H4 (cell line): ENCODE measurements at regions not wholly inside any gene's neighbourhood (a gene's known extent, or its start where the extent isn't known, plus 50 kb on each side); places are given as distances from the start of the nearest gene placed in this dataset.

Experiments used
- DNase-seq: peaks from one replicate; pipeline ENCODE4 v3.0.0-alpha.2; 2015; ENCODE audit warnings: low spot score

DNA sequence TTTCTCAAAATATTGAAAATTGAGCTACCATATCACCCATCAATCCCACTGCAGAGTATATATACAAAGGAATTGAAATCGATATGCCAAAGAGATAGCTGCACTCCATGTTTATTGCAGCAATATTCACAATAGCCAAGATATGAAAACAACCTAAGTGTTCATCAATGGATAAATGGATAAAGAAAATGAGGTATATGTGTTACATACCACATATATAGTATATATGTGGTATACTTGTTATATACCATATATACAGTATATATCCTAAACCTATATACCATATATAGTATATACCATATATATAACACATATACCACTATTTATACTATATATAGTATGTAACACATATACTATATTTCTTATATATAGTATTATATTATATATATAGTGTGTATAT, 313.3 kb downstream of the ZNF608 start:
- no peak for DNase-seq

- DNase-seq = no peak
These were observed 324.9 kb downstream of the ZNF608 start for GRCh38 chr5:124421584-124421983.

DNA sequence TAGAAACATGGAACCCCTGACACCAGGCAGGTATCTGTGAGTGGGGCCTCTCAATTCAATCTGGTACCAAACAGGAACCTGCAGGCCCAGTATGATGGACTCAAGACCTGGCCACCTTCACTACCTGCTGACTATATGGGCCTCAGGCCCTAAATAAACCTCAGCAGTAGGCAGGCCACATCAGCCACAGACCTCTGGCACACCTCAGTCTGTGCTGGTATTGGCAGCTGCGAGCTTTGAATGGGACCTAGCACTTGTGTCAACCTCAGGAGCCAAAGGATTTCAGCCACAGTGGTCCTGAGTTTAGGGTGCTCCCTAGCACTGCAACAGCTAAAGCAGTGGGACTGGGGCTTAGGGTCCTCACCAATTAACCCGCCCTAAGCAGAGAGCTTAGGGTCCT, 325.5 kb downstream of the ZNF608 start:
- DNase-seq = no peak

DNA sequence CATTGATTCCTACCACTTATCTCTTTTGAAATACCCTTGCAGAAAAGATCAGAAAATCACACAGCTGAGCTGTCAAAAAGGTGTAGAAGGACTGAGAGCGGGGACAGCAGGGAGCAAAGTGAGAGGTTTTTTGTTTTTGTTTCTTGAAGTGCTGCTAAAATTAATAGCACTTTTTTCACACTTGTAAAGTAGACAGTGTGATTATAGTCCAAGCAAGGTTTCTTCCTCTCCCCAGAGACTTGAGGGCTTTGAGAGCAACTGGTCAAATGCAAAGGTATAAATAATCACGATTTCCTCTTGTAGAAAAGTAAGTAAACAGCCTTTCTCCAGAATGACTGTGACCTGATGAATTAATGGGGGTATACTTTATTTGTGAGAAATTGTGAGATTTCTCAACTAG, 326.9 kb downstream of the ZNF608 start:
- DNase-seq = no peak

DNA sequence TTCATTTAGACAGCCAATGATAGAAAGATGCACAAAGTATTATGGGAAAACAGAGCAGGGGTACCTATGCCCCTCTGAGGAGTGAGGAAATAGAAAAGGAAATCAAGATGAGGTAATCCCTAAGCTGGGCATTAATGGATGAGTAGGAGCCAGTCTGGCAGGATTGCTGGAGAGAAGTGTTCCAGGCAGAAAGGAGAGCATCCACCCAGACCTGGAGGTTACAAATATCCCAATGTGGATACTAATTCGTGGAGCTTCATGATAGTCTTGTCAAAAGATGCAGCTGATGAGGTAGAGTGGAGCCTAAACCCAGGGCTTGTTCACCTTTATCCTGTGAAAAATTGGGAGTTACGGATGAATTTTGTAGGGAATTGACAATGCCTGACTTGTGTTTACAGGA, 328.0 kb downstream of the ZNF608 start:
- DNase-seq = no peak

- no peak for DNase-seq
These were observed 329.2 kb downstream of the ZNF608 start for GRCh38 chr5:124417196-124417595.

GRCh38 chr5:124416627-124417026, 329.8 kb downstream of the ZNF608 start:
- DNase-seq = no peak

DNA sequence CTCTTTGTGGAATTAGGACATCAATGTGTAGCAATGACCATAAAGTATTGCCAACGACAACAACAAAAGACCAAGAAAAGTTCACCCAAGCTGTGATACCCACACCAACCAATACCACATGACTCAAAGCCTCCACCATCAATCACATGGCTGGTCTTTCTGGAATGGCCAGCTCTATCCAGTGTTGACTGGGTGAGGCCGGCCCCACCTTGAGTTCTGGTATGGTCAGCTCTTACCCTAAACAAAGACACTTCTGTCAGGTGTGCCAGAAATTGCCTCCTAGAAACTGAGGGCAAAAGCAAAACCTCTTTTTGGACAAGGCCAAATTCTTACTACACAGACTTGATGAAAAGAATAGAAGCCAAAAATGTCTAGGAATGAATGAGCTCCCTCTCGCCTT, 331.5 kb downstream of the ZNF608 start:
- no peak for DNase-seq

DNA sequence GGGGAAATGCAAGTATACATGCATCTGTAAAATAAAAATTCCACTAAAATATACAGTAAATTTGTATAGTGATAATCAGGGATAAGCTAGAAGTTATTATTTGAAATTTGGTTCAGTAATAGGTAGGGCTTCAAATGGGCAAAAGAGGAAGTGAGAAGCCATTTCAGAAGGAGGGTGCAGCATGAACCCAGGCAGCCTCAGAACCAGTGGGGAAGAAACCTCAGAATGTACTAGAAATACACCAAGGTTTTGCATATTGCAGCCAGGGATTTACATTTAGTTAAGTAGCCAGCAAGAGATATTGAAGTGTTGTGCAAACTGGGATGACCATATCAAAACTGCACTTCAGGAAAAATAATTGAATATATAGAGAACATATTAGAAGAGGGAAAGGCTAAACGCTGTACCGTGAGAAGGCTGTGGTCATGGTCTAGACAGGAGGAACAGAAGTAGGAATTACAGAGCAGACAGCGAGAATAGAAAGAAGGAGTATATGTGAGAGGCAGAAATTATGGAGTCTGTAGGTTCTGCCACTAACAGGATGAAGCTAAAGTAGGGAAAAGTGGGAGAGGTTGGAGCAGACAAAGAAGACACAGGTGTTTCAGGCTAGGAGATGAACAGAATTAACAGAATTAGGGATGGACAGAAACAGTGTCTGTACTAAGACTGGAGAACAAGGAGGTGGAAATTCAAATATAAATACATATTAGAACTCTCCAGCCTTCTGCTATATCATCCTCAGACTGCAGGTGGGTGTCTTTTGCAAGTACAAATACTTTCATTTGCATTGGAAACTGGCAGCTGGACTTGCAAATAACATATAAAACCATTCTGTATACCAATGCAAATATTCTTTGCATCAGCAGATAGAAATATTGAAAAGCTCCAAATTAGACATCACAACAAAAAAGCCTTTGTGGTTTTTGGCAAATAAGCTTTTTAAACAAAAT, 335.6 kb downstream of the ZNF608 start:
- no peak for DNase-seq

DNA sequence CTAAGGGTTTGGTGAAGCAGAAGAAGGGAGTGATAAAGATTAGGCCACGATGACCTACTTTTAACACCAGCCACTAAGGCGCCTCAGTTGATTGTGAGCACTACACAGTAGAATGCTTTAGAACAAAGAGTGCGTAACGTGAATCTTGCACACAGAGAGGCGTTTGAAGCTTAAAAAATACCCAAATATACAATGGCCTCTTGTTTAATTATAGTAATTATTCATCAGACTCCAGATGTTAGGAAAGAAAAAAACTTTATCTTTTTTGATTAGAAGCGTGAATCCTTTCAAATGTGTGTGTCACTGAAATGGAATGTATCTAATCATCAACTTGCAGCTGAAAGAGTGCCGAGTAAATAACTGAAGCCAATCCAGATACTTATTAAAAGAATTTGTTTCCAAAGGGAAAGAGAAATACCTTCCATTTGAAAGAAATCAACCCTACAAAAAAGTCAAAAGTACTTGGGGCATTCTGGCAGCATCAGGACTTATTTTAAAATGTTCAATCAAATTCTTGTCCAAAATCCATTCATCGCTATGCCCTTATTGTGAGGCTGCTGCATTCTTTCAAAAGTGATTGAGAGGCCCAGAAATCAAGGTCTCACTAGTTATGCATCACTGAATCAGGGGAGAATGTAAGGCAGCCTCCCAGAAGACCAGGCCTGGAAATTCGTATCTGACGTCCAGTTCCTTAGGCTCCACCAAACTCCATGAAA, 337.5 kb downstream of the ZNF608 start:
- DNase-seq = no peak

- no peak for DNase-seq
These were observed 341.6 kb downstream of the ZNF608 start for GRCh38 chr5:124404796-124405195.

DNA sequence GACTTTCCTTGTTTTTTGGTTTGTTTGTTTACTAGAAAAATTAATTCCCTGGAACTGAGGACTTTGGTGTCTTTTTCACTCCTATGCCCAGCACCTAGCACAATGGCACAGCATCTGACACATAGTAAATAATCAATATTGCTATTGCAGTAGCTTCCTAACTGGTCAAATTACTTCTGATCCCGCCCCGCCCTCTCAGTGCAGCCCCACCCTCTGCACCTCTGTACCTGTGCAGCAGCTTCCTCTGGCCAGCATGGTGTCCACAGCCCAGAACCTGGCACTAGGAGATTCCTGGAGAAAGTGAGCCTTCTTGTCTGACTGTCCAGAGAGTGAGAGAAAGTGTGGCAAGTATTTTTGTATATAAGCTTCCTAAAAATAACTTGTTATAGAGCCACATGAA, 343.2 kb downstream of the ZNF608 start:
- DNase-seq = no peak

DNA sequence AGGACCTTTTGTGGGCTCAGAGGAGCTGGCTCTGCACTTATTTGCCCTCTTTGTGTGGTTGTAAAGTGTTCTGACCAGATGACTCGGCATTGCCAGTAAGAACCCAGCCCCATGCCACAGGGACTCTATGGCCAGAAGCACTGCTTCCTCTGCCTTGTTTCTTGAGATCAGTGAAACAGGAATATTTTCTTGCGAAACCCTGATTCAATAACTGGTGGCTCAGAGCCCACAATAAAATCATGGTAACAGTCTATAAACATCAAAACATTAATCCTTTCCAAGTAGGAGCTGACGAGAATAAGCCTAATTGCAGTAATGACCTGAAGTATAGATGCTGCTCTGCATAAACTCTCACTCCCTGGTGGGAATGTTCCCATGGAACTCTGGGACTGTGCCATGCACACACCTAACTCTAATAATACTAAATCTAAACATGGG, 344.3 kb downstream of the ZNF608 start:
- DNase-seq = peak; percentile 52

GRCh38 chr5:124401476-124402143, 344.8 kb downstream of the ZNF608 start:
- DNase-seq = no peak

DNA sequence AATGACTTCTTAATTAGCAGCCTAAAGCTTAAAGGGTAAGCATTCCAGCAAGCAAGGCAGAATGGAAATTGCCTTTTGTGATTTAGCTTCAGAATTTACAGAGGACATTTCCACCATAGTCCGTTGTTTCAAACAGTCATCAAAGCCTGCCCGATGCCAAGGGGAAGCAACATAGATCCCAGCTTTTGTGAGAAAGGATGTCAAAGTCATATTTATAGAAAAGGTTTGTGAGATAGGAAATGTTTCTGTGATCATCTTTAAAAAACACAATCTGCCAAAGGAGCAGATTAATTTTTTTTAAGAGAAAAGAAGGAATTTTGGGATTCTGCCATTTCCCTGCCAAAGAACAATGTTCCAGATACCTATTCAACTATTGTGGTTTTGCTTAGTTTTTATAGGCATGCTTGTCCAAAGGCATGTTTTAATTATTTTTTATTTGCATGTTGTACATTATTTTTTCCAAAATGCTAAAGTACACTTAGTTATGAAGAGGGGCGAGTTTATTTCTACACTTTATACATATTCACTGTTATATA, 346.9 kb downstream of the ZNF608 start:
- DNase-seq = no peak

DNA sequence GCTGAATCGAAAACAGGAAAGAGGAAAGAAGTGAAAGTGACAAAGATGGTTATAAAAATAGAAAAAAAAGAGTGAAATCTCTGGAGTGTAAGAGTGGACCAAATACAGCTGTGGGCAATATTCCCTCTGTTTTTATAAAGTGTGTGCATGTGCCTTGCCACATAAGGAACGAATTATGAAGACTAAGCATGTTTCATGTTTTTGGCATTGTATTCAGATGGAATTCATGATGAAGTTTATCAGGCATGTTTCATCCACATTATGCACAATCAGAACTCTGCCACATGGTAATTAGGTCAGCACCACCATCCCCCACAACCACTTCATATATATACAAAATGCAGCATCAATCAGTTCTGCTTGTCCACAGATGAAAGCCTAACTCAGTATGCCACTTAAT, 348.0 kb downstream of the ZNF608 start:
- DNase-seq = no peak

GRCh38 chr5:124397317-124397716, 349.1 kb downstream of the ZNF608 start:
- DNase-seq = no peak

- no peak for DNase-seq
These were observed 350.5 kb downstream of the ZNF608 start for GRCh38 chr5:124395926-124396325.

DNA sequence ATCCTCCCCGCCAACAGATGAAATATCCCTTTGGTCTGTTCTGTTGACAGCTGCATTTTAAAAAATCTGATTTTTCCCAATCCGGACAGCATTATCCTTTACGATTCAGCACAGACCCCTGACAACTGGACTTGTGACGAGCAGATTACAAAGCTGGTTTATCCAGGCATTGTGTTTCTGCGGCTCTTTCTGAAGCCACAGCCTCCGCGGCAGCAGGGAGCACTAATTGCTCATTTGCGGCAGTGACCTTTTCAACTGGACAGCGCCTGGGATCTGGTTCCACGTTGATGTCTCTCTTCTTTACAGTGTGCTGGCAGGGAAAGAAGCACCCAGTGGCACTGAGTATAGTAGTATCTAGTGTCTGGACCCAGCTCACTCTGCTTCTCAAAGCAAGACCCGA, 351.2 kb downstream of the ZNF608 start:
- DNase-seq = no peak

DNA sequence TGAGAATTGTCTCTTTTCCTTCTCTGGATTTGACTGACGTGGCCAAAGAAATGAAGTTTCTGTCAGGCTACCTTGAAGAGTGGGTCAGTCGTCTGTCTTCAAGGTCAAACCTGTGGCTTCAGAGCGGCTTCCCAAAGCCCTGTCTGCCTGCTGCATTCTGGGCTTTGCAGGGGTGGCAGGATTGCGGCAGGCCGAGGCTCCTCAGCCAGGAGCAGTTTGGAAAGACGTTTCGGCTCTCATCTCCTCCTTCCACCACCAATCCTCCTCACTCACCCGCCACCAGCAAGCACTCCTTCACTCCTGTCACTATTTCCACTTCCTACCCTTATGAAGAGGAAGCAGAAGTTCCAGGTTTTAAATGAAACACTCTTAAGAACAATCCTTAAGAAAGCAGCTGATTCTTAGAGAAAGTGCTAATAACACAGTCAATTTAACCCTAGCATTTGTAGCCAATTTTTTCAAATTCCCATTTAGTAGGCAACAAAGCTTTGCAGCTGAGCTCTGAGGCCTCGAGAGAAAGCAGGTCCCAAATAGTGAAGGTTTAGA, 351.7 kb downstream of the ZNF608 start:
- DNase-seq = no peak

DNA sequence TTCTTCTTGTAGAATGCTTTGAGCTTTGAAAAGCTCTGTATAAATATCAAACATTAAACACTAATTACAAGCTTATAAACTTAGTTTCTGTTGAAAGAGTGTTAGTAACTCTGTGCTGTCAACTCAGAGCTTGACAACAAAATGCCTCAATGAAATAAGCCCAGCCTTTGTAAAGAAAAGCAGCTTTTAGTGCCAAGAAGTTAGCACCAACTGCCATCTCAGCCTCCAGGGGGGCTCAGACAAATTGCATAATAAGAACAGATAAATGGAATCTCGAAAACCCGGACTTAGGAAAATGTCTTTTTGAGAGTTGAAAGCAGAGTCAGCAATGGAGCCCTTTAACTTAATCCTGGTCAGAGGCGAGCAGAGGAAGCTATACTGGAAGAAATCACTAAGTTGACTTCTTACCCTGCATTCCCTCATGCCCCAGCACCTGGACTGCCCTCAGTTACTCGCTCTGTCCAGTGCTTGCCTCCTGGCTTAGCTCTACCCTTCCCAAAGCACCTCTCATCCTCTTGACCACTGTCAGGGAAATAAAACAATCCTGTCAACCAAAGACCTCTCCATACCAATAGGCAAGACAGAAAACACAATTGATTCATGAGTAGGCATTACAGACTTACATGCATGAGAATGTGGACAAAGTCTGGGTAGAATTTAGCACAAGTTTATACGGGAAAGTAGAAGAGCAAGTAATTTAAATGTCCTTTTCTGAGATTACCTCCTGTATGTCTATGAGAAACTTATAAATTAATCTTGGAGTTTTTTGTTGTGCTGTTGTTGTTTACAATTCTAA, 352.7 kb downstream of the ZNF608 start:
- DNase-seq = no peak
